ENCODE measurements at regions not wholly inside any gene's neighbourhood (a gene's known extent, or its start where the extent isn't known, plus 50 kb on each side); places are given as distances from the start of the nearest gene placed in this dataset.

DNA sequence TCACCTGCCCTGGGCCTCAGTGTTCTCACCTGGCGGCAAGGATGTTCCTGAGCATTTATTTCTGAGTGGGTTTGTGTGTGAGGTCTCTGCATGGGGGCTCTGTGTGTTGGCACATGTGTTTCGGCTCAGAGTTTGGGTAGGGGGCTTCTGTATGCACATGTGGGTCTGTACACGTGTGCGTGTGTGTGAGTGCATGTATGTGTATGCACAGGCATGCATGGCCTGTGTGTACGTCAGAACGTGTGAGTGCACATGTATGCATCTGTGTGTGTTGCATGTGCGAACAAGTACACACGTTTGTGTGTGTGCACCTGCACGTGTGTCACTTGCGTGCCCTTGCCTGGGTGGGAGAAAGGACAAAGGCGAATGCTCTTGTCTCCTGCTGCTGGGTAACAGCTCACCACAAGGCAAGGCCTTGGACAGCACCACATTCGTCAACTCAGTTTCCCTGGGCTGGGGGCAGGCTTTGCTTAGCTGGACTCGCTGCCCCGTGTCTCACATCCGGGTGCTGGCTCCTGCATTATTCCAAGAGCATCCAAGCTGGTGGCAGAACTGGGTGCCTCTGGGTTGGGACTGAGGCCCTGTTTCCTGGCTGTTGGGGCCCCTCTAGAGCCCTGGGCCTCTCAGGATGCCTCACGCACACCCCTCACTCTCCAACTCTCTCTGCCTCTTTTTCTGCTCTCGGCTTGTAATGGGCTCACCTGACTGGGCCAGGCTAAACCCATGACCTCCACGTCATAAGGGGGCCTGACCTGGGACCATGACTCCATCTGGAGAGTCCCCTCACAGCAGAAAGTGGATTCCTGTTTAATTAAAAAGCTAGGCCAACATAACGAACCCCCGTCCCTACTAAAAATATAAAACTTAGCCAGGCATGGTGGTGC is 153.6 kb upstream of the C14orf180 start:
- DNase-seq (ENCODE audit: low read depth), result no peak

DNA sequence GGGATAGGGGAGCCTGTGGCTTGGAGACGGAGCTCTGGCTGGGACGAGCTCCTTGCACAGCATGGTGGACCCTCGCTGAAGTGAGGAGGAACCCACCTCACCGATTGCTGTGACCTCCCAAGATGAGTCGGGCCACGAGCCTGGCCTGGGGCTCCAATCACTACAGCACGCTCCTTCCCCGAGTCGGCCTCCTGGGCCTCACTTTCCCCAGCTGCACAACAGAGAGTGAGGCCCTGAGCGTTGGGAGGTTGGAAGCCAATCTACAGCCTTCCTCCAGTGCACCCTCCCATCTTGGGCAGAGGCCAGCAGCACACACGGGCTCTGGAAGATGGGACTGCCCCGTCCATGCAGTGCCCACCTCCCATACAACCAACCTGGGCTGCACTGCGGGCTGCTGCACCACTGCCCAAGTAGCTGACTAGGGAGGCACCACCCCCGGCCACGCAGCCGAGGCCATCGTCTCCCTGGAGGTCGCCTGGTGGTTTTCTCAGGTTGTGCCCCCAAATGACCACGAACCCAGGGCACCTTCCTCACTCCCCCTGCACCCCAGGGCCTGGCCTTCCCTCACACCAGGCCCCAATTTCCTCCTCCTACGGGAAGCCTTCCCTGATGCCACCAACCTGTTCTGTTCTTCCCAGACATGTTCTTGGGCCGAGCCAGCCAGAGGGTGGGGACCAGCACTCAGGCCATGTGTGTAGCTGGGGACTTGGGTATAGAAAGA is 152.3 kb upstream of the C14orf180 start:
- DNase-seq (ENCODE audit: low read depth), result no peak

DNA sequence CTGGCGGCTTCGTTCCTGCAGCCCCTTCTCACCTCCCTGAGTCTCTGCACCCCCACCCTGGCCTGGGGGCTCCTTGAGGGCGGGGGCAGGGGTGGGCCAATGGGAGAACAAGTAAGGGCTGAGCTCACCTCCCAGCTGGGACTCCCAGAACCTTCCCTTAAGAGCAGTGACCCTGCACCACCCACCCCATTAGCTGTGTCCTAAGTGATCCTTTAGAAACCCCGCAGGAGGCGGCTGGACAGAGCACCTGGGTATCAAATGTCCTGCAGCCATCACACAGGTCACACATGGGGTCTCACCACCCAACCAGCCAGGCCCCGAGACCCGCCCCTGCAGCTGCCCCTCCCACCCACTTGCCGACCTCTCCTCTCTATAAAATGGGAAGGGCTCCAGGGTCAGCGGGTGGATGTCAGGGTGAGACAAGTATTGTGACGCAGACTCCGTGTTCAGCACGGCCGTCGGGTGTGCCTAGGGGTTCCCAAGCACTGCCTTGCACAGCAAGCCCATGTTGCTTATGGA is 151.2 kb upstream of the C14orf180 start:
- no peak for DNase-seq (ENCODE audit: low read depth)

DNA sequence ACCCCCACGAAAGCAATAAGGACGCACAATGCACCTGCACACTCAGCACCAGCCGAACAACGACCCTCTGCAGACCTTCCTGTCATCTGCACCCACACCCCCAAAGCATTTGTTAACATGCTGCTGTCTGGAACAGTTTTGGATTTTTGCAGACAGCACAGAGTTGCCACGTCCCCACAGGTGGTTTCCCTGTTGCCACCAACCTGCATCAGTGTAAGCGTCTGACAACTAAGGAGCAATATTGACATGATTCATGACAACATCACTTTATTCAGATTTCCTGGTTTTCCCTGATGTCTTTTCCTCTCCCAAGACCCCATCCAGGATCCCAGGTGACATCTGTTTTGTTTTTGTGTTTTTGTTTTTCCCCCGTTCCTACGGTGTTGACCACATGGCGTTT is 150.7 kb upstream of the C14orf180 start:
- DNase-seq (ENCODE audit: low read depth), result no peak

DNA sequence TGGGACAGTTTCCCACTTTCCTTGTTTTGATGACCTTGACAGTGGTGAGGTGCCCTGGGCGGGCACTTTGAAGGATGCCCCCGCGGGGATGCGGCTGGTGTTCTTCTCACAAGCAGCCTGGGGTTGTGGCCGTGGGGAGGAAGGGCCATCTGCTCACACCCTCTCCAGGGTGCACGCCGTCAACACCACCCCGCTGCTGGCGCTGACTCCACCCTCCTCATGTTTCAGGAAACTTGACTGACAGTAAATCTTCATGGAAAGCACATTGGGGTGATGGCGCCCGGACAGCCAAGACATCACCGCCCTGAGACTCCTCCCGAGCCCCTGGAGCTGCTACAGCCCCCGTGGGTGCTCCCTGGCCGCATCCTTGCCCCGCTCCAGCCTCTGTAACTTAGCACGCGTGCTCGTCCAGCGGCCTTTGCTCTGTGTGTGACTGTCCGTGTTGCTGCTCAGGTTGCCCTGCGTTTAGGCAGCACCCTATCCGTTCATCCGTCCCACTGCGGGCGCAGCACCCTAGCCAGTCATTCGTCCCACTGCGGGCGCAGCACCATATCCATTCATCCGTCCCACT is 150.2 kb upstream of the C14orf180 start:
- no peak for DNase-seq (ENCODE audit: low read depth)

DNA sequence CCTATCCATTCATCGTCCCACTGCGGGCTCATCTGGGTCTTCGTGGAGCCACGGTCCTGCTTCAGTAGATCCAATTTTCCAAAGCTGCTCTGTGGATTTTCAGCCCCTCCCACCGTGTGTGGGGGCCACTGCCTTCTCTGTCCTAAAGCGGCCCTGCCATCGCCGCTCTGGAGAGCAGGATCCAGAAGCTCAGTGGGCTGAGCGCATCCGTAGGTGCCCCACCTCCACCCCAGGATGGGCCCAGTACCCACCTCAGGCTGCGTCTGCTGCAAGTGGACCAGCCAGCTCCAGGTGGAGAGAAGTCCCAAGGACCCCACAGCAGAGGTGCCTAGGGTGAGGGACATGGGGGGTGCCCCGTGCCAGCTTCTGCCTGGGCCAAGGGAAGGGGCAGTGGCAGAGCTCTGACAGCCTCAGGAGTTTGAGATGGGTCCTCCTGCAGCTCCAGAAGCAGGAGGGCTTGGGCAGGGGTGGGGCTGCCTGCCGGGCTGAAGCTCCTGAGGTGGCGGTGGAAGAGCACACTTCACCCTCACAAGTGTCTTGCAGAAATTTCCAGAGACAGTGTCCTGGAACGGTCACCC is 148.1 kb upstream of the C14orf180 start:
- DNase-seq (ENCODE audit: low read depth), result no peak

DNA sequence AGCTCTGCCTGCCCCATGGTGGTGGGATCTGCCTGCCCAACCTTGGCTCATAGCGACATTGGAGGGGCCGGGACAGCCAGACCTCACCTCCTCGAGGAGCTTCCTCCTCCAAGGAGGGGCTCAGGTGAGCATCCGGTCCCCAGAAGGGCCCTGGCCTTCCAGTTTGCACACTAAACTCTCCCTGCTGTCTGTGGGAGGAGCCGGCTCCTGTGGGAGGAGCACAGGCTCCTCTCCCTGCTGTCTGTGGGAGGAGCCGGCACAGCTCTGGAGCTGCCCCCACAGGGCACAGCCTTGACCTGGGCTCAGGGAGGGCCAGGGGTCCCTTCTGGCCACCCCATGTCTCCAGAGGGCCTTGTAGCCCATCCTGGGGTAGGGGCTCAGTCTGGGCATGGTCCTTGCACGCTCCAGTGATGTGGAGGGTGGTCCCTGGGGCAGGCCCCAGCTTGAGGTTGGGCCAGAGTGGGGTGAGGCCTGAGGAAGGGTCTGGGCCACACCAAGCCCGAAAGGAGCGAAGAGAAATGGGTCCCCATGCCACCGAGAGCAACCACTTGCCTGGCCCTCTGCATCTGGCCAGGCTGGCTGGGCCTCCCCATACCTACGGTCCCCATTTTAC is 147.5 kb upstream of the C14orf180 start:
- no peak for DNase-seq (ENCODE audit: low read depth)

DNA sequence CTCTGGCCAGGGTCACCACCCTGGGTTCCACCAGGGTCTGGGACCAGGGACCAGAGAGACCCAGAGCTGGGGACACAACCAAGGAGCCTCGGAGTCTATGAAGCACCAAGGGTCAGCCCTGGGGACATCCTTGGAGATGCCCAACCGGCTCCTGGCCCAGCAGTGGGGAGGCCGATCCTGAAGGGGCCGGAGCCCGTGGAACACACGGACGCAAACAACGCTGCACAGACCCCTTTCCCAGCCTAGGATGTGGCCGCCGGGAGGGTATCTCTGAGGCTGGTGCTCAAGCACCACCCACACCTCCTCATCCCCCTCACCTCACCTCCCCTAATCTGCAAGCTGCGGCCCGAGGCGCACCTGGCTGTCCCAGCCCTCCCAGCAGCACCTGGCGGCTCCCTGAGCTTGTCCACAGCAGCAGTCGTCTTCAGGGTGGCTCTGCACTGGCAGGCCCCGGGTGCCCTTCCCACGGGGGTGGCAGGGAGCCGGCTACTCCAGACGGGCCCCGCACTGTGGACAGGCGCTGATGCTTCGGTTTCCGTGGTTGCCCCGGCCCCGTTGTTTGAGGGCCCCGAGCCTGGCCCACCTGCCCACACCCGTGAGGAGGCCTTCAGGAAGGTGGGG is 146.8 kb upstream of the C14orf180 start:
- DNase-seq (ENCODE audit: low read depth), result no peak

DNA sequence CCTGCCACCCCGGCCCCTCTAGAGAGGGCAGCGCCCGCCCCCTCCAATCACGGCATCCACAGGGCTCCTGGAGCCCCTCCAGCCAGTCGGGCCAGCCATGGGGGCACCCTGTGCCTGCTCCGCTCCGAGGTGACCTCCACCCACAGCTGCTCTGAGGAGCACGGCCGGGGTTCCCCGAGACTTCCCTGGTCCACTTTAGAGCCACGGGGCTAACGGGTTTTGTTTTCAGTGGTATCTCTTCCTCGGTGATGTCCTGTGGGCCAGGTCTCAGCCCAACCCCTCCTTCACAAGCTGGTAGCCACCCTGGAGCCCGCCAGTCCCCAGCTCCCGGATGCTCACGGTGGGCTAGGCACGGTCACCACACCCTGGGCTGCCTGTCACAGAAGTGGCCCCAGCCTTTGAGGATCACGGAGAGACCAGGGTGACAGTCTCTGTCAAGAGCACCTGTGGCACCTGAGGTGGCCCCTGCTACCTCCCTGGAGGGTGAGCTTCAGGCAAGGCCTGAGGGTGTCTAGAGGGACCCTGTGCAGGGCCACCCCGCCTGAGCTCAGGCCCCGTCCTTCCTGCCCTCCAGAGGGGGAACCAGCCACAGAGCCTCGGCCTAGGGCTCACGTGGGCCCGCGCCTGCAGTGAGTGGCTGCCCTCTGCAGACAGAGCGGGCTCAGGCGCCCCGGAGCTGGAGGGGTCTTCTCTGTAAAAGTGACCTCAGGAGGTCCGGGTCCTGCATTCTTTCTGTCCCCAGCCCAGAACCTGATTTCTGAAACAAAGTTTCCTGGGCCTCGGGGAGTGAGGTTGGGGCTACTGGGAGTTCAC is 146.0 kb upstream of the C14orf180 start:
- no peak for DNase-seq (ENCODE audit: low read depth)

DNA sequence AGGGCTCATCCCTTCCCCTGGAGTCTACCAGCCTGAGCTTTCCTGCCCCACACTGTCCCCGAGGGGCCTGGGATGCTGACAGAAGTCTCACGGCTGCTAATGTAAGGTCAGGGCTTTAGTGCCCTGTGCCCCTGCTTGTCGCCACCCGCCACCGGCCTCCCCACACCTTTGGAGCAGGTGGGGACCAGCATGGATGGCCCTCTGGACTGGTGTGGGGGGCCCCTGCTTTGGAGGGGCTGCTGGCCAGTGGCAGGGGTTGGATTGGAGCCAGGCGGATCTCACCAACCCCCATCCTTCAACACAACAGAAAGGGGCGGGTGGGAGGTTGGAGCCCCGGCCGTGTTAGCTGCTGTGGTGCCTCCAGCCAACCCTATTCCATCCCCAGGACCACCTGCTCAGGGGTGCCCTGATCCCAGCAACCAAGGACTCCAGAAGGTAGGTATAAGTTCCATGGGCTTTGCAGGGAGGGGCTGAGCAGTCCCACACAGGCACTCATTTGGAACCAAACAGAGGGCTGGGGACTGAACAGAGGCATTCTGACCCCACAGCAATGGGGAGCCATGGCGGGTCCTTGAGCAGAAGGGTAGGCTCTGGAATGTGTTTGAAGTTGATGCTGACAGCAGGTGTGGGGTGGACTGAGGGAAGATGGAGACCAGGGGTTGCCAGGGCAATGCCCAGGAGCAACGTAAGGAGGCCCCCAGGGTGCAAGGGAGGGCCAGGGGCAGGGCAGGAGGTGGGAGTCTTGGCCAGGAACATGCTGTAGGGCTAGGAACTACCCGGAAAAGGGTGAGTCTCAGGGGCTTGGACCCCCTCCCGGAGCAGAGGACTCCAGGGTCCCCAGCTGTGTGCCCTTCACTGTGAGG is 145.1 kb upstream of the C14orf180 start:
- no peak for DNase-seq (ENCODE audit: low read depth)

DNA sequence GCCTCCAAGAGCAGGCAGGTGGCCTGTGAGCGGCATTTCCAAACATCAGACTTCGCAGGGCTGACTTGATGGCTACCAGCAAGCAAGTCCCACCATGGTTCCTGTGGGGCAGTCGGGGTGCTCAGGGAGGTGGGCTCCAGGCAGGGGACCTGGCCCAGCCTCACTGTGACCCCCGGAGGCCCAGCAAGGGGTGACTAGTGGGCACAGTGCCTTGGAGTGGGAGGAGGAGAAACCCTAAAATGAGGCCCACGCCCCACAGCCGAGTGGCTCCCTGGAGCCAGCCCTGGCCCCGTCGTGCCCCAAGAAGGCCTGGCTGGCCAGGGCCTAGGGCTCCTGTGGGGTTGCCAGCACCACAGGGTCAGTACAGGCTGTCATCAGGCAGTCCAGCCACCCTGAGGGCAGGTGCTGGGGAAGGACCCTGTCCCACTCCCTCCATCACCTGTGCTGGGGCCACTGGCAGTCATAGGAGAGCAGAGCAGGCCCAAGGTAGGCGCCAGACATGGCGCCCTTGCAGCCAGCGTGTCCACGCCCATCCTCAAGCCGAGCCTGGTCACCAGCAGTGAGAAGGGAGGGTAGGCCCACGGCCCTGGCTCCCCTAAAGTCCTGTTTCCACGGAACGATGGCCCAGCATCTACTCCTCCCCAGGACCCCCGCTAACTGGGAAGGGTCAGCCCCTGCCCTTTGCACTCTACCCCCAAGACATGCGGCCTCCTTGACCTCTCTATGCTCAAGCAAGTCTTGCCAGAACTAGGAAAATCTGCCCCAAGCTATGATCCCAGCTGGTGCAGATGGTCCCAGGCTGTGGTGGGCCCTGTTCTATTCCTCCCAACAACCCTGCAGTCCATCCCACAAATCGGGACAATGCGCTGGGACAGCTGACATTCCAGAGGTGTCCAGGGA is 144.2 kb upstream of the C14orf180 start:
- no peak for DNase-seq (ENCODE audit: low read depth)

DNA sequence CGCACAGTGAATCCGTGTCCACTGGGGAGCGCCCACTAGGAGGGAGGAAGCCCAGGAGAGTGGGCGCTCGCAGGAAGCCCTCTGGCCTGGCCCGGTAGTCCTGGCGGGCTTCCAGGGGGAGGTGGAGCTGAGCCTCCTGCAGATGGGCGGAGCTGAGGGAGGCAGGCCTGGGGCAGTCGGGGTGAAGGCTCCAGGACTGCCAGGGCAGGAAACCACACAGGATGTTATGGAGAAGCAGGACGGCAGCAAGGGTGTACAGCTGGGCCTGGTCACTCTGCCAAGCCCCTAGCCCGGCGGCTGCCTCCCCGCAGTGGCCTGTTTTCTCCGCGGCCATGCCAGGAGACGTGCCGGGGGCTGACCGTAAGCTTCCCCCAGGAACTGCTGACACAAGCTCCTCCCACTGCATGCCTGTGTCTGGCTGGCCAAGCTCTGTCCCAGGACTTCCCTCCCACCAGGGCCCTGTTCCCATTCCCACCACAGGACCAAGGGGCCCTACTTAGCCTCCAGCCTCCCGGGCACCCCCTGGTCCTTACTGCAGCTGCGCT is 143.4 kb upstream of the C14orf180 start:
- DNase-seq (ENCODE audit: low read depth), result no peak

DNA sequence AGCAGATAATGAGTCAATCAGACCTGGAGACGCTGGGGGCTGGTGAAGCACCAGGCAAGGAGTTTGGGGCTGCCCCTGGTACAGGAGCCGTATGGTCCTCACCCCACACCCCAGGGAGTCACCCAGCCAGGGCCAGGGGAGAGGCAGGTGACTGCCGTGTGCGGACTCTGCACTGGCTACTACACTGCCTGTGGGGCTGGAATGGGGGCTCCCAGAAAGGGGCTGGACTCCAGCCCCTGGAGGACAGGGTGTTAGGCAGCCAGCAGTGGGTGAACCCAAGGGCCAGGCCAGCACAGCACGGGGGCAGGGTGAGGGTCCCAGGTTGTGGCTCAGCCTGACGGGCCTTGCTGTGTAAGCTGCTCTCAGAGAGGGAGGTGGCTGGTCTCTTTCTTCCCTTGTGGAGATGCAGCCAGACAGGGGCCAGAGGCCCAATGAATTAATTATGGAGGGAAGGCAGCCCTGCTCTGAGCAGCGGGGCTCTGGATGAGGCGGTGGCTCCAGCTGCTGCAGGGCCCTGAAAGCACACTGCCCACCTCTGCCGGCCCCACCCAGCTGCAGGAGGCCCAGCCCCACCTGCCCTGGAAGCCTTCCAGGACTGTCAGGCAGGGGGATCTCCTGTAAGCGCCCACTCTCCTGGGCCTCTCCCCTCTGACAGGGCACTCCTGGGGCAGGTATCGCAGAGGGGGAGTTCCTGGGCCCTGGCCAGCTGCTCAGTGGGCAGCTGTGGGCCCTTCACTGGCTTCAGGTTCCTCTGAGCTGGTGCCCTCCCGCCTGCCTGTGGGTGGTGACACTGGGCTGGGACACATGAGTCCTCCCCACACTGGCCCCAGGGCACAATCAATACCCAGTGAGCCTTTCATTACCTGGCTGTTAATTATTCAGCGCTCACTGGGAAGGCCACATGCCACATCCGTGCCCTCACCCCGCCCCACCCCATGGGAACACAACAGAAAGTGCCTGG is 142.5 kb upstream of the C14orf180 start:
- no peak for DNase-seq (ENCODE audit: low read depth)

DNA sequence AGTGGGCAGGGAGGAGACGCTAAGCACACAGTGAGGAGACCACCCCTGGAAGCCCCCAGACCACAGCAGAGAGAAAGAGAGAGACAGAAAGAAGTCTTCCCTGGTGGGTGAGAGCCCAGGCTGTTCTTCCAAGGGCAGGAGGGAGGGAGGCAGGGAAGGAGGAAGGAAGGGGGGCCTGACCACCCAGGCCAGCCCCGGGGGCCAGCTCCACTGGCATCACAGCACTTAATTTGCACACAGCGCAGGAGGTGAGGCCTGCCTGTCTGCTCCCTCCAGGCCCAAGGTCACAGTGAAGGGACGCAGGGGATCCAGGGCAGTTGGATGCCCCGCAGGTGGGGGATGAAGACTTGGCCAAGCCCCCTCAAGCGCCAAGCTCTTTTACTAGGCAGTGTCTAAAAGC is 141.9 kb upstream of the C14orf180 start:
- no peak for DNase-seq (ENCODE audit: low read depth)

DNA sequence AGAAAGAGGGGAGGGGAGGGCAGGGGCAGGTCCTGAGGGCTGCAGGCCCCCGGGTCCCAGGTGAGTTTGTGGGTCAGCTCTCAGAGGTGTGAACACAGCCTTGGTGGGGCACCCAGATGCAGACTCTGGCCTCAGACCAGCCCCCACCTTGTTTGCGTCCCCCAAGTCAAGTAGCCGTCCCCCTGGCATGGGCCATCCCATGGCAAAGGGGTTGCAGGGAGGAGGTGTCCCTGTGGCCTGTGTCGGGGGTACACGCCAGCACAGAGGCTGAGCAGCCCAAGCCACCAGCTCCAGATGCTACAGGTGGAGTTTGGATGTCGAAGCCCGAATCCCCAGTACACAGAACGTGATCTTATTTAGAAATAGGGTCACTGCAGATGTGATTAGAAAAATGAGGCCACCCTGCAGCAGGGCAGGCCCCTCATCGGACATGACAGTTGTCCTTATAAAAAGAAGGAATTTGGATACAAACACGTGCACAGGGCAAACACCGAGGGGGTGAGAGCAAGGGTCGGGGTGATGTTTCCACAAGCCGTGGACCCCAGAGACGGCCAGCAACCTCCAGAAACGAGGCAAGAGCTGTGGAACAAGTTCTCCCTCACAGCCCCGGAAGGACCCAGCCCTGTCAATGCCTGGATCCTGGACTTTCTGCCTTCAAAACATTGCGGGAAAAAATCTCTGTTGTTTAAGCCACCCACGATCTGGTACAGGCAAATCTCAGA is 141.2 kb upstream of the C14orf180 start:
- no peak for DNase-seq (ENCODE audit: low read depth)

DNA sequence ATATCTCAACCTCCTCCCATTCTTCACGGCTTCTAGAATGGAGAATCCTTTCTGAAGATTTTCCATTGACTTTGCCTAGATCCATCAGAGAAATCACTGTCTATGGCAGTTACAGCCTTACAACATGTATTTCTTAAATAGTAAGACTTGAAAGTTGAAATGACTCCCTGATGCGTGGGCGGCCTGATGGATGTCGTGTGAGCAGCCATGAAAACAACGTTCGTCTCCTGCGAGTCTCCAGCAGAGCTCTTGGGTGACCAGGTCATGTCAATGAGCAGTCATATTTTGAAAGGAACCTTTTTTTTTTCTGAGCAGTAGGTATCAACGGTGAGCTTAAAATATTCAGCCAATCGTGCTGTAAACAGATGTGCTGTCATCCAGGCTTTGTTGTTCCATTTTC is 139.9 kb upstream of the C14orf180 start:
- no peak for DNase-seq (ENCODE audit: low read depth)
